DND-41 (cell line): ENCODE measurements at regions not wholly inside any gene's neighbourhood (a gene's known extent, or its start where the extent isn't known, plus 50 kb on each side); places are given as distances from the start of the nearest gene placed in this dataset.

Experiments
- ATAC-seq: fragments of 200-7000 bp; cut with Tn5 transposase; 3 replicates; pipeline ENCODE4 v1.9.1; 2021; ENCODE audit warnings: low read depth; ENCODE audit not compliant: insufficient read depth
- DNase-seq: peaks from one replicate; pipeline ENCODE4 v3.0.0-alpha.2; 2020
- H2AFZ ChIP-seq: 2 replicates; pipeline ENCODE4 v1.6.0; 2012; ENCODE audit warnings: low read depth, low read length
- H3K27ac ChIP-seq: 2 replicates; pipeline ENCODE4 v1.5.1; 2012; ENCODE audit warnings: low read length, inconsistent platforms
- H3K27me3 ChIP-seq: fragments of 200-600 bp; sonication (generic); 2 replicates; pipeline ENCODE4 v1.6.0; 2012; ENCODE audit warnings: low read length, mild to moderate bottlenecking, inconsistent platforms; ENCODE audit not compliant: insufficient read depth, poor library complexity
- H3K36me3 ChIP-seq: 2 replicates; pipeline ENCODE4 v1.5.1; 2012; ENCODE audit warnings: low read length, inconsistent platforms; ENCODE audit not compliant: insufficient read depth
- H3K4me1 ChIP-seq: 2 replicates; pipeline ENCODE4 v1.5.1; 2012; ENCODE audit warnings: mild to moderate bottlenecking, low read length; ENCODE audit not compliant: insufficient read depth
- H3K4me2 ChIP-seq: 2 replicates; pipeline ENCODE4 v1.6.0; 2012; ENCODE audit warnings: mild to moderate bottlenecking, moderate library complexity, low read length, inconsistent platforms; ENCODE audit not compliant: insufficient read depth
- H3K4me3 ChIP-seq, 2 experiments: fragments of 200-600 bp in 1 of 2; shearing (Covaris generic) in 1 of 2; 2 replicates each; pipeline ENCODE4 v1.5.1; 2012 to 2016; ENCODE audit warnings: inconsistent platforms in 2 of 2, low read length in 2 of 2, mild to moderate bottlenecking in 2 of 2, low read depth in 1 of 2, moderate library complexity in 1 of 2
- H3K79me2 ChIP-seq: 2 replicates; pipeline ENCODE4 v1.6.0; 2012; ENCODE audit warnings: low read length, inconsistent platforms; ENCODE audit not compliant: insufficient read depth
- H3K9ac ChIP-seq: 2 replicates; pipeline ENCODE4 v1.6.0; 2012; ENCODE audit warnings: low read depth, mild to moderate bottlenecking, inconsistent platforms, low read length, moderate library complexity
- H3K9me3 ChIP-seq: 2 replicates; pipeline ENCODE4 v1.5.1; 2012; ENCODE audit warnings: low read length, moderate library complexity, mild to moderate bottlenecking, inconsistent platforms; ENCODE audit not compliant: insufficient read depth, severe bottlenecking
- H4K20me1 ChIP-seq: 2 replicates; pipeline ENCODE4 v1.6.0; 2012; ENCODE audit warnings: low read length; ENCODE audit not compliant: insufficient read depth
- CTCF ChIP-seq: IDR thresholded peaks from 2 replicates; pipeline ENCODE4 v1.5.1; 2012; ENCODE audit warnings: borderline replicate concordance, low read length, moderate library complexity, mild to moderate bottlenecking; ENCODE audit not compliant: poor library complexity, severe bottlenecking; ENCODE audit errors: extremely low read depth
- EZH2 ChIP-seq: IDR thresholded peaks from 3 replicates; pipeline ENCODE4 v1.6.1; 2012; ENCODE audit warnings: borderline replicate concordance, low read depth, mild to moderate bottlenecking, moderate library complexity, low read length, inconsistent platforms; ENCODE audit not compliant: severe bottlenecking

DNA sequence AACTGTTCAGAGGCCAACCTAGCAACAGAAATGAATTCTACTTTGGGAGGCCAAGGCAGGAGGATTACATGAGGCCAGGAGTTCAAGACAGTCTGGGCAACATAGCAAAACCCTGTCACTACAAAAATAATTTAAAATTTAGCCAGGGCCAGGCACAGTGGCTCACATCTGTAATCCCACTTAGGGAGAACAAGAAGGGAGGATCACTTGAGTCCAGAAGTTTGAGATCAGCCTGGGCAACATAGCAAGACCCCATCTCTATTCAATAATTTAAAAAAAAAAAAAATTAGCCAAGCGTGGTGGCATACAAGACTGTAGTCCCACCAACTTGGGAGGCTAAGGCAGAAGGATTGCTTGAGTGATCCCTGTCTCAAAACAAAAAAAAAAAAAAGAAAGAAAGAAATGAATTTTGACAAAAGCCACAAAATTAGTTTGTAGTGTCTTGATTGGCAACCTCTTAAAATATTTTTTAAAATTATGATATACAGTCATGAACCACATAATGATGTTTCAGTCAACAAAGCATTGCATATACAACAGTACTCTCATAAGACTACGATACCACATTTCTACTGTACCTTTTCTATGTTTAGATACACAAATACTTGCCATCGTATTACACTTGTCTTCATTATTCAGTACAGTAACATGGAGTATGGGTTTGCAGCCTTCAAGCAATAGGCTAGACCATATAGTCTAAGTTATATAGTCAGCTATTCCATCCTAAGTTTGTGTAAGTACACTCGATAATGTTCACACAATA is 130.7 kb downstream of the ZFP36L2 start:
- no peak for ATAC-seq
- Histone ChIP-seq H3K36me3 (no peaks in the 10 kb centered on the region), H3K4me3 (no peak overlapping the region), H4K20me1 (no peaks in the 10 kb centered on the region), H3K4me2 (no peak overlapping the region), H3K27ac (no peak overlapping the region), H3K4me1 (no peaks in the 10 kb centered on the region), H3K9ac (no peak overlapping the region), H3K9me3 (peaks cover 4% of the 10 kb centered on the region), H3K27me3 (no peaks in the 10 kb centered on the region), H3K79me2 (no peaks in the 10 kb centered on the region), H2AFZ (no peak overlapping the region)
- no peak for TF ChIP-seq EZH2
- TF ChIP-seq CTCF: no peak
- no peak for DNase-seq

DNA sequence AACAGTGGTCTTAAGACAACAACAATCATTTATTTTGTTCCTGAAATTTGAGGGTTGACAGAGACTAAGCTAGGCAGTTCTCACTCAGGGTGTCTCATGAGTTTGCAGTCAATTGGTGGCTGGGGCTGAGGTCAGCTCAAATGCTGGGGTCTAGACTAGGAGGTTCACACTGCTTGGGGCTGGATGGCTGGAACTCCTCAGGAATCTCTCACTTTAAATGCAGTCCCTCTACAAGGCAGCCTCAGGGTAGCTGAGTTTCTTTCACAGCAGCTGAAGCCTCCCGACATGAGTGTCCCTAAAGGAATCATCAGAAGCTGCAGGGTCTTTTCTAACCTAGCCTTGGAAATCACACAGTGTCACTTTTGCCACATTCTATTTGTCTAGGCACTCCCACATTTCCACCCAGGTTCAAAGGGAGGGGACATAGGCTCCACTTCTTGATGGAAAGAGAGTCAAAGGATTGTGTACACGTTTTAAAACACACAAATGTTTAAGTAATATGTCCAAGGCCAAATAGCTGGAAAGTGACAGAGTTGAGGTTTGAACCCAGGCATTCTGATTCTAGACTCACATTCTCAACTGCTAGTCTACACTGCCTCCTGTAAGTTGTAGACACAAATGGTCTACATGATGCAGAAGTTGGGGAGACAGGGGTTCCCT is 133.8 kb downstream of the ZFP36L2 start:
- Histone ChIP-seq H3K9me3 (peaks cover 10% of the 10 kb centered on the region), H3K4me3 (no peak overlapping the region), H3K4me1 (no peaks in the 10 kb centered on the region), H3K4me2 (no peak overlapping the region), H3K79me2 (no peaks in the 10 kb centered on the region), H3K9ac (no peak overlapping the region), H4K20me1 (no peaks in the 10 kb centered on the region), H3K36me3 (no peaks in the 10 kb centered on the region), H3K27me3 (no peaks in the 10 kb centered on the region), H3K27ac (no peak overlapping the region; the same call in 1 of the 2 replicates), H2AFZ (no peak overlapping the region)
- DNase-seq (no peak), ATAC-seq (no peak)
- TF ChIP-seq CTCF (no peak), EZH2 (no peak)

DNA sequence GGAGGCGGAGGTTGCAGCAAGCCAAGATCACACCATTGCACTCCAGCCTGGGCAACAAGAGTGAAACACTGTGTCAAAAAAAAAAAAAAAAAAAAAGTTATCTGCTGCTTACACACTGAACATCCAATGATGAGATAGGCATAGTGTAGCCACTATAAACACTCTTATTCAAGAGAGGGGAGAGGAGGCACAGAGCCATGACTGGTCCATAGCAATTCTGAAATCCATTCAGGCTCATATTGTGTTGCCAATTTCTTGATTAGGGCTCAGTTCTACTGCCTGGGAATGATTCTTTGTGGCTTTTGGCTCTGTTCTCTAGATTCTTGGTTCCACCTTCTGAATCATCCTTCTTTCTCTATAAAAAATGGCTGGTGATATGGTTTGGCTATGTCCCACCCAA is 136.1 kb downstream of the ZFP36L2 start:
- Histone ChIP-seq H3K9me3 (peaks cover 10% of the 10 kb centered on the region), H4K20me1 (no peaks in the 10 kb centered on the region), H3K4me3 (no peak overlapping the region), H3K27me3 (no peaks in the 10 kb centered on the region), H3K36me3 (no peaks in the 10 kb centered on the region), H3K4me1 (peaks cover 21% of the 10 kb centered on the region), H3K4me2 (no peak overlapping the region), H3K79me2 (no peaks in the 10 kb centered on the region), H3K27ac (no peak overlapping the region), H3K9ac (no peak overlapping the region), H2AFZ (no peak overlapping the region)
- ATAC-seq (no peak), DNase-seq (no peak)
- TF ChIP-seq CTCF (no peak), EZH2 (no peak)
